ENCODE measurements at regions not wholly inside any gene's neighbourhood (a gene's known extent, or its start where the extent isn't known, plus 50 kb on each side); places are given as distances from the start of the nearest gene placed in this dataset.
A peak's percentile ranks its signal among the peaks of the same experiment; 100 is the strongest.

GRCh38 chr16:27721531-27722181 is 171.7 kb downstream of the KATNIP start:
- no peak overlapping the region for H3K9ac ChIP-seq (ENCODE audit: insufficient read depth, low read length, poor library complexity, severe bottlenecking)
- H3K4me1 Mint-ChIP-seq = peaks cover 2% of the 10 kb centered on the region
- no peaks in the 10 kb centered on the region for H3K4me1 ChIP-seq (ENCODE audit: control insufficient read depth in 1 of 2, insufficient read depth in 2 of 2, low read length in 2 of 2)
- no peaks in the 10 kb centered on the region for H3K9me3 ChIP-seq (replicated peaks in 1 of 2; ENCODE audit: control insufficient read depth in 1 of 2, insufficient read depth in 1 of 2, low read length in 2 of 2)
- H4K20me1 ChIP-seq (ENCODE audit: insufficient read depth, low read length) = no peaks in the 10 kb centered on the region
- intact Hi-C loops (cut with micrococcal nuclease) = no loop called here
- H3K4me2 ChIP-seq (replicated peaks; ENCODE audit: extremely low read depth, low read length, poor library complexity, severe bottlenecking) = no peak overlapping the region
- H3K79me2 ChIP-seq (ENCODE audit: insufficient read depth, low read length) = no peaks in the 10 kb centered on the region
- H3K27ac Mint-ChIP-seq = peak overlapping the region in 1 of 7 donors; percentile 15
- H3K27me3 Mint-ChIP-seq (ENCODE audit: low read depth in 3 of 3) = peaks cover 0 to 2% (median 0%) of the 10 kb centered on the region in 3 donors
- H3K4me3 Mint-ChIP-seq = no peak overlapping the region
- no peak overlapping the region for H3K4me3 ChIP-seq (replicated peaks in 1 of 3; ENCODE audit: low read depth in 2 of 3, low read length in 3 of 3)
- H2AFZ ChIP-seq (ENCODE audit: insufficient read depth, low read depth, low read length, poor library complexity, severe bottlenecking) = no peak overlapping the region
- WGBS (ENCODE audit: insufficient coverage) = 96% methylated on average over 9 of the region's 10 CpGs
- no peaks in the 10 kb centered on the region for H3K27me3 ChIP-seq (ENCODE audit: control insufficient read depth in 2 of 2, insufficient read depth in 2 of 2, low read length in 2 of 2)
- H3K27ac ChIP-seq (ENCODE audit: low read depth in 1 of 2, low read length in 2 of 2) = no peak overlapping the region
- TF ChIP-seq, protein P1, sequence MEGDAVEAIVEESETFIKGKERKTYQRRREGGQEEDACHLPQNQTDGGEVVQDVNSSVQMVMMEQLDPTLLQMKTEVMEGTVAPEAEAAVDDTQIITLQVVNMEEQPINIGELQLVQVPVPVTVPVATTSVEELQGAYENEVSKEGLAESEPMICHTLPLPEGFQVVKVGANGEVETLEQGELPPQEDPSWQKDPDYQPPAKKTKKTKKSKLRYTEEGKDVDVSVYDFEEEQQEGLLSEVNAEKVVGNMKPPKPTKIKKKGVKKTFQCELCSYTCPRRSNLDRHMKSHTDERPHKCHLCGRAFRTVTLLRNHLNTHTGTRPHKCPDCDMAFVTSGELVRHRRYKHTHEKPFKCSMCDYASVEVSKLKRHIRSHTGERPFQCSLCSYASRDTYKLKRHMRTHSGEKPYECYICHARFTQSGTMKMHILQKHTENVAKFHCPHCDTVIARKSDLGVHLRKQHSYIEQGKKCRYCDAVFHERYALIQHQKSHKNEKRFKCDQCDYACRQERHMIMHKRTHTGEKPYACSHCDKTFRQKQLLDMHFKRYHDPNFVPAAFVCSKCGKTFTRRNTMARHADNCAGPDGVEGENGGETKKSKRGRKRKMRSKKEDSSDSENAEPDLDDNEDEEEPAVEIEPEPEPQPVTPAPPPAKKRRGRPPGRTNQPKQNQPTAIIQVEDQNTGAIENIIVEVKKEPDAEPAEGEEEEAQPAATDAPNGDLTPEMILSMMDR (IDR thresholded peaks at IDR 0.05) = no peak
- H3K36me3 ChIP-seq (replicated peaks in 1 of 2; ENCODE audit: control insufficient read depth in 1 of 2, insufficient read depth in 2 of 2, low read length in 2 of 2) = peaks cover 12 to 60% of the 10 kb centered on the region in 2 donors
- DNase-seq = no peak
- no peaks in the 10 kb centered on the region for H3K9me3 Mint-ChIP-seq
- H3K36me3 Mint-ChIP-seq = peaks cover 45 to 50% of the 10 kb centered on the region in 2 donors

- no peak overlapping the region for H3K27ac ChIP-seq (ENCODE audit: low read depth in 1 of 2, low read length in 2 of 2)
Measured at GRCh38 chr16:27722207-27722606, 172.3 kb downstream of the KATNIP start.

More at GRCh38 chr16:27722207-27722606, 172.3 kb downstream of the KATNIP start:
- intact Hi-C loops (cut with micrococcal nuclease) = no loop called here
- DNase-seq = no peak
- peaks cover 0 to 1% (median 0%) of the 10 kb centered on the region in 7 donors for H3K9me3 Mint-ChIP-seq
- no peaks in the 10 kb centered on the region for H4K20me1 ChIP-seq (ENCODE audit: insufficient read depth, low read length)
- no CpG with 5 or more reads among the region's 1 CpG for WGBS (ENCODE audit: insufficient coverage)
- H3K9me3 ChIP-seq (replicated peaks in 1 of 2; ENCODE audit: control insufficient read depth in 1 of 2, insufficient read depth in 1 of 2, low read length in 2 of 2) = no peaks in the 10 kb centered on the region
- H3K4me2 ChIP-seq (replicated peaks; ENCODE audit: extremely low read depth, low read length, poor library complexity, severe bottlenecking) = no peak overlapping the region
- no peak overlapping the region for H3K27ac Mint-ChIP-seq
- no peak overlapping the region for H2AFZ ChIP-seq (ENCODE audit: insufficient read depth, low read depth, low read length, poor library complexity, severe bottlenecking)
- TF ChIP-seq, protein P1 (IDR thresholded peaks at IDR 0.05) = no peak
- H3K36me3 Mint-ChIP-seq = peaks cover 50 to 56% of the 10 kb centered on the region in 2 donors
- no peak overlapping the region for H3K4me3 Mint-ChIP-seq
- H3K4me1 ChIP-seq (ENCODE audit: control insufficient read depth in 1 of 2, insufficient read depth in 2 of 2, low read length in 2 of 2) = no peaks in the 10 kb centered on the region
- H3K36me3 ChIP-seq (replicated peaks in 1 of 2; ENCODE audit: control insufficient read depth in 1 of 2, insufficient read depth in 2 of 2, low read length in 2 of 2) = peaks cover 12 to 62% of the 10 kb centered on the region in 2 donors
- no peaks in the 10 kb centered on the region for H3K27me3 ChIP-seq (ENCODE audit: control insufficient read depth in 2 of 2, insufficient read depth in 2 of 2, low read length in 2 of 2)
- no peak overlapping the region for H3K4me3 ChIP-seq (replicated peaks in 1 of 3; ENCODE audit: low read depth in 2 of 3, low read length in 3 of 3)
- no peaks in the 10 kb centered on the region for H3K79me2 ChIP-seq (ENCODE audit: insufficient read depth, low read length)
- H3K9ac ChIP-seq (ENCODE audit: insufficient read depth, low read length, poor library complexity, severe bottlenecking) = no peak overlapping the region
- H3K4me1 Mint-ChIP-seq = peaks cover 2% of the 10 kb centered on the region
- H3K27me3 Mint-ChIP-seq (ENCODE audit: low read depth in 3 of 3) = peaks cover 0 to 2% (median 0%) of the 10 kb centered on the region in 3 donors

Data from CD14-positive monocyte (primary cell).